H9 (cell line): ENCODE measurements at regions not wholly inside any gene's neighbourhood (a gene's known extent, or its start where the extent isn't known, plus 50 kb on each side); places are given as distances from the start of the nearest gene placed in this dataset.

Source experiments
- DNase-seq: peaks from one replicate; pipeline ENCODE4 v3.0.0-alpha.2; 2017
- H2AFZ ChIP-seq: one replicate; pipeline ENCODE4 v1.6.1; 2013; ENCODE audit warnings: mild to moderate bottlenecking, low read length, control low read depth, moderate library complexity
- H2AK5ac ChIP-seq: 2 replicates; pipeline ENCODE4 v1.6.1; 2013; ENCODE audit warnings: low read length, control low read depth, mixed read lengths; ENCODE audit not compliant: insufficient read length
- H2BK120ac ChIP-seq: one replicate; pipeline ENCODE4 v1.6.1; 2013; ENCODE audit warnings: low read depth, mild to moderate bottlenecking, low read length, control low read depth, inconsistent platforms; ENCODE audit not compliant: poor library complexity, severe bottlenecking
- H2BK12ac ChIP-seq: 2 replicates; pipeline ENCODE4 v1.6.1; 2013; ENCODE audit warnings: low read length, control low read depth, mixed read lengths, low read depth; ENCODE audit not compliant: insufficient read length
- H2BK15ac ChIP-seq: 2 replicates; pipeline ENCODE4 v1.6.1; 2013; ENCODE audit warnings: low read depth, low read length, control low read depth
- H2BK20ac ChIP-seq: one replicate; pipeline ENCODE4 v1.6.1; 2013; ENCODE audit warnings: low read depth, mild to moderate bottlenecking, low read length, control low read depth, inconsistent platforms; ENCODE audit not compliant: poor library complexity, severe bottlenecking
- H2BK5ac ChIP-seq: 2 replicates; pipeline ENCODE4 v1.6.1; 2013; ENCODE audit warnings: low read length, control low read depth, mixed read lengths; ENCODE audit not compliant: insufficient read length
- H3K14ac ChIP-seq: 2 replicates; pipeline ENCODE4 v1.6.1; 2013; ENCODE audit warnings: low read length, control low read depth; ENCODE audit not compliant: insufficient read depth
- H3K18ac ChIP-seq: 2 replicates; pipeline ENCODE4 v1.6.1; 2013; ENCODE audit warnings: low read depth, mild to moderate bottlenecking, mixed read lengths, low read length, control low read depth; ENCODE audit not compliant: insufficient read length
- H3K23ac ChIP-seq: 2 replicates; pipeline ENCODE4 v1.6.1; 2013; ENCODE audit warnings: low read length, control low read depth, mixed read lengths, low read depth; ENCODE audit not compliant: insufficient read length
- H3K23me2 ChIP-seq: 2 replicates; pipeline ENCODE4 v1.6.1; 2013; ENCODE audit warnings: low read depth, mild to moderate bottlenecking, mixed read lengths, low read length, control low read depth; ENCODE audit not compliant: insufficient read length, poor library complexity, severe bottlenecking
- H3K27ac ChIP-seq: 2 replicates; pipeline ENCODE4 v1.5.1; 2013; ENCODE audit warnings: low read length, control low read depth, mixed read lengths, low read depth; ENCODE audit not compliant: insufficient read length
- H3K27me3 ChIP-seq: 2 replicates; pipeline ENCODE4 v1.6.1; 2013; ENCODE audit warnings: low read length, control low read depth, inconsistent platforms; ENCODE audit not compliant: insufficient read depth
- H3K4ac ChIP-seq: 2 replicates; pipeline ENCODE4 v1.6.1; 2013; ENCODE audit warnings: low read depth, mild to moderate bottlenecking, control low read depth, inconsistent platforms, low read length, moderate library complexity
- H3K4me1 ChIP-seq: 2 replicates; pipeline ENCODE4 v1.6.1; 2013; ENCODE audit warnings: low read length, control low read depth, inconsistent platforms; ENCODE audit not compliant: insufficient read depth
- H3K4me2 ChIP-seq: 2 replicates; pipeline ENCODE4 v1.6.1; 2013; ENCODE audit warnings: low read length, control low read depth, mixed read lengths; ENCODE audit not compliant: insufficient read length, insufficient read depth
- H3K56ac ChIP-seq: 2 replicates; pipeline ENCODE4 v1.6.1; 2013; ENCODE audit warnings: low read depth, mild to moderate bottlenecking, mixed read lengths, low read length, control low read depth; ENCODE audit not compliant: insufficient read length
- H3K79me1 ChIP-seq: 2 replicates; pipeline ENCODE4 v1.6.1; 2013; ENCODE audit warnings: low read depth, mild to moderate bottlenecking, moderate library complexity, low read length, control low read depth, inconsistent platforms; ENCODE audit not compliant: insufficient read depth, poor library complexity, severe bottlenecking
- H3K79me2 ChIP-seq: 2 replicates; pipeline ENCODE4 v1.6.1; 2013; ENCODE audit warnings: low read length, control low read depth, inconsistent platforms; ENCODE audit not compliant: insufficient read depth
- H3K9ac ChIP-seq: 2 replicates; pipeline ENCODE4 v1.6.1; 2013; ENCODE audit warnings: low read length, control low read depth, mixed read lengths; ENCODE audit not compliant: insufficient read length; ENCODE audit errors: extremely low read depth
- H3K9me3 ChIP-seq: one replicate; pipeline ENCODE4 v1.6.1; 2013; ENCODE audit warnings: low read depth, low read length, inconsistent platforms; ENCODE audit not compliant: control insufficient read depth
- H3T11ph ChIP-seq: one replicate; pipeline ENCODE4 v1.6.1; 2013; ENCODE audit warnings: mild to moderate bottlenecking, low read length, control low read depth, inconsistent platforms
- H4K20me1 ChIP-seq: one replicate; pipeline ENCODE4 v1.6.1; 2013; ENCODE audit not compliant: control insufficient read depth, insufficient read length, insufficient read depth
- H4K5ac ChIP-seq: 2 replicates; pipeline ENCODE4 v1.6.1; 2013; ENCODE audit warnings: low read depth, mild to moderate bottlenecking, mixed read lengths, low read length, control low read depth; ENCODE audit not compliant: insufficient read length
- H4K8ac ChIP-seq: replicated peaks from 2 replicates; pipeline ENCODE4 v1.6.1; 2013; ENCODE audit warnings: low read length, control low read depth, mixed read lengths, low read depth; ENCODE audit not compliant: insufficient read length
- H4K91ac ChIP-seq: 2 replicates; pipeline ENCODE4 v1.6.1; 2013; ENCODE audit warnings: low read depth, mild to moderate bottlenecking, moderate library complexity, mixed read lengths, low read length, control low read depth; ENCODE audit not compliant: insufficient read length
- H3K27ac Mint-ChIP-seq, 3 experiments: 2 replicates in 2 of 3; 3 replicates in 1 of 3; pipeline ENCODE4 v1.8.0; 2020 to 2021; ENCODE audit warnings: mixed read lengths in 3 of 3, mild to moderate bottlenecking in 1 of 3, moderate library complexity in 1 of 3
- H3K27me3 Mint-ChIP-seq: 2 replicates; pipeline ENCODE4 v1.8.0; 2021; ENCODE audit warnings: low read depth, mild to moderate bottlenecking, moderate library complexity, mixed read lengths
- H3K36me3 Mint-ChIP-seq, 3 experiments: 2 replicates in 2 of 3; 3 replicates in 1 of 3; pipeline ENCODE4 v1.8.0; 2020 to 2021; ENCODE audit warnings: low read depth in 3 of 3, mixed read lengths in 3 of 3; ENCODE audit not compliant: insufficient read depth in 1 of 3
- H3K4me1 Mint-ChIP-seq, 2 experiments: 2 replicates each; pipeline ENCODE4 v1.8.0; 2020; ENCODE audit warnings: mixed read lengths in 2 of 2
- H3K4me3 Mint-ChIP-seq, 2 experiments: 2 replicates in 1 of 2; 3 replicates in 1 of 2; pipeline ENCODE4 v1.8.0; 2020 to 2021; ENCODE audit warnings: mild to moderate bottlenecking in 2 of 2, mixed read lengths in 2 of 2, moderate library complexity in 1 of 2
- H3K9me3 Mint-ChIP-seq, 2 experiments: 2 replicates in 1 of 2; 3 replicates in 1 of 2; pipeline ENCODE4 v1.8.0; 2020; ENCODE audit warnings: mild to moderate bottlenecking in 2 of 2, mixed read lengths in 2 of 2, moderate library complexity in 1 of 2
- CTCF ChIP-seq: fragments of 200-600 bp; sonication (generic); conservative IDR thresholded peaks from 3 replicates; pipeline ENCODE4 v1.8.0; 2021; ENCODE audit warnings: antibody characterized with exemption, mild to moderate bottlenecking
- WGBS: extraction: QIAGEN DNeasy Blood & Tissue Kit; methylation state at CpG from one replicate; pipeline ENCODE4 v1.1.7; 2013; ENCODE audit warnings: missing lambda C conversion rate, low lambda C conversion rate, mixed read lengths; ENCODE audit not compliant: insufficient read length; ENCODE audit errors: extremely low coverage; 5-methylcytosine and 5-hydroxymethylcytosine counted together

- Histone ChIP-seq H4K91ac (no peak overlapping the region), H4K8ac (no peak overlapping the region), H3K79me2 (no peaks in the 10 kb centered on the region), H3K27me3 (no peaks in the 10 kb centered on the region), H3K27ac (no peak overlapping the region), H3K23me2 (no peaks in the 10 kb centered on the region), H3K14ac (no peak overlapping the region), H4K5ac (no peak overlapping the region), H3K4ac (no peak overlapping the region), H2BK20ac (no peak overlapping the region), H3K9me3 (no peaks in the 10 kb centered on the region), H2AK5ac (no peak overlapping the region), H2BK5ac (no peak overlapping the region), H2BK120ac (no peak overlapping the region), H3K56ac (no peak overlapping the region), H3K23ac (no peak overlapping the region), H2AFZ (no peak overlapping the region), H3K18ac (no peak overlapping the region), H2BK12ac (no peak overlapping the region), H3K4me1 (no peaks in the 10 kb centered on the region), H4K20me1 (no peaks in the 10 kb centered on the region), H2BK15ac (no peak overlapping the region), H3K79me1 (no peaks in the 10 kb centered on the region), H3K4me2 (no peak overlapping the region), H3T11ph (no peak overlapping the region), H3K9ac (no peak overlapping the region)
- peaks cover 0 to under 1% of the 10 kb centered on the region in 2 experiments; a peak in 2 of 4 replicates for H3K4me1 Mint-ChIP-seq
- H3K27me3 Mint-ChIP-seq: no peaks in the 10 kb centered on the region
- no CpG with 5 or more reads among the region's 4 CpGs for WGBS
- H3K4me3 Mint-ChIP-seq: no peak overlapping the region
- H3K27ac Mint-ChIP-seq: no peak overlapping the region
- DNase-seq: no peak
- no peak for TF ChIP-seq CTCF
- no peaks in the 10 kb centered on the region for H3K9me3 Mint-ChIP-seq
- no peaks in the 10 kb centered on the region for H3K36me3 Mint-ChIP-seq
Measured at GRCh38 chr3:124404621-124405020, 325.6 kb upstream of the UMPS start.
